ENCODE measurements at regions not wholly inside any gene's neighbourhood (a gene's known extent, or its start where the extent isn't known, plus 50 kb on each side); places are given as distances from the start of the nearest gene placed in this dataset.
"Not testable (repeated sequence)": the region's sequence is repeated elsewhere in the genome, so short reads cannot be mapped to it uniquely, and the experiment has no call there.

DNA sequence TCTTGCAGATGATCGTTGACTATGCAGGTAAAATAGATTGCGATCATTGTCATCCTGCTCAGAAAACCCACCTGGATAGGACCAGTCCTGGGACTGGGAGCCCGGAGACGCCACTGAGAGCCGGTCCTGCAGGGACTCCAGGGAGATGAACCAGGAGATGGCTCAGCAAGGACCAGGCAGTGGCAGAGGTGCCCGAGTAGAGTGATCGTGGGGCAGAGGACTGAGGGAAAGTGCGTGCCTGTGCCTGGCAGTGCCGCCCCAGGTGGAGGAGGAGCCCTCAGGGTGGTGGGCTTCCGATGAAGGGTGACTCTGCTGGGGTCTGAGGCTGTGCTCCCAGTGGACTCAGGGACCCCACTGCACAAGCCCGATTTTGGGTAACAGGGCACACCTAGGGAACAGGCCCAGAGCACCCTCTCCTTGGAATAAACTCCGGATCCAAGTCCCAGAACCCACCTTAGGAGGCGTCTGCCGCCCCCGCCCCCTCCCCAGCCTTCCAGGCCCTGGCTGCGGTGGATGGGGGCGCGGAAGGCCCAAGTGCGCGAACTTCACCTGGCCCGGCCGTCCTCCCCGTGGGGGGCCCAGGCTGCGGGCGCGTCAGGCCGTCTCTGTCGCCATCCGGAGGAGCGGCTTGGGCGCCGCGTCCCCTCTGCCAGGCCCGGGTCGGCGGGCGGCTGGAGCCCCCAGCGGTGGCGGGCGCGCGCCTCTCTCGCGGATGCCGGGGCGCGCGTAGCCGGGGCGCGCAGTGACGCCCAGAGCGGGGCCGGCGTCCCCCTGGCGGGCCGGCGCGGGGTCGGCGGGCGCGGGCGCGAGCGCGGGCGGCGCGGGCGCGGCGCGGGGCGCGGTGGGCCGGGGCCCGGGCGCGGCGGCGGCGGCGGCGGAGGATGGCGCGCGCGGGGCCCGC lies 1338.8 kb downstream of the BRD1 start:
- no peak for DNase-seq (ENCODE audit: low read depth in 3 of 3)

DNA sequence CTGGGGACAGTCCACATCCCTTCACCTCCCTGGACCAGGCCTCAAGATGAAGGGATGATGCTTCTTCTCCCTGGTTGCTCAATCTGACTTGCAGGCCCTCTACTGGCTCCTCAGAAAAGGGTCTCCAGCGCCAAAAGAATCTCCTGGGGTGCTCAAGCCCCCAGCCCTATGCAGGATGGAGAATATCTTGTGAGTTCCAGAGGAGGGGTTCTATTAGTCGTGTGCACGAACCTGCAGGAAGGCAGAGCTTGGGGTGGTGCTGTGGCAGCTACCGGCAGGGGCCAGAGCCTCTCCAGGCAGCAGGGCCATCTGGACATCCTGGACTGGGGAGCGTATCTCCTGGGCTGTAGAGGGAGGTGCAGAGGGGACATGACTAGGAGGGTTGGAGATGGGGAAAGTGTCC lies 1339.5 kb downstream of the BRD1 start:
- no peak for DNase-seq (ENCODE audit: low read depth in 3 of 3)

GRCh38 chr22:48486558-48486957 lies 1341.1 kb downstream of the BRD1 start:
- DNase-seq (ENCODE audit: low read depth in 3 of 3), result no peak

DNA sequence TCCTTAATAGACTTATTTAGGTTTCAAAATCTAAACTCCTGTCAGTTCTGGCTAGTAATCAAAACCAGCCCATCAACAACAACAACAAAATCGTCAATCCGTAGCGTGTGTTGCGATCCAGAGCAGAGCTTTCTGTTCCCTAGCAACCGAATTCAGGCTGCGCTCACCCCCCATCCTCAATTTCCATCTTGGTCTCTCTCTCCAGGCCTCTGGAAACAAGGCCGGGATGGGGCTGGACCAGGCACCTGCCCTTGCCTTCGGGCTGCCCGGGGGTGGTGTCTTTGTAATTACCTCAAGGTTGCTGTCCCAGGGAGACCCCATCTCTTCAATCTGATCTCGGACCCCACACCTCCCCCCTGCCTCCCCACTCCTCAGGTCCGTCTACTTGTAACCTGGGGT lies 1341.5 kb downstream of the BRD1 start:
- DNase-seq (ENCODE audit: low read depth in 3 of 3), result no peak

- DNase-seq (ENCODE audit: low read depth in 3 of 3), result no peak
These were observed 1342.2 kb downstream of the BRD1 start for GRCh38 chr22:48485149-48486133.

DNA sequence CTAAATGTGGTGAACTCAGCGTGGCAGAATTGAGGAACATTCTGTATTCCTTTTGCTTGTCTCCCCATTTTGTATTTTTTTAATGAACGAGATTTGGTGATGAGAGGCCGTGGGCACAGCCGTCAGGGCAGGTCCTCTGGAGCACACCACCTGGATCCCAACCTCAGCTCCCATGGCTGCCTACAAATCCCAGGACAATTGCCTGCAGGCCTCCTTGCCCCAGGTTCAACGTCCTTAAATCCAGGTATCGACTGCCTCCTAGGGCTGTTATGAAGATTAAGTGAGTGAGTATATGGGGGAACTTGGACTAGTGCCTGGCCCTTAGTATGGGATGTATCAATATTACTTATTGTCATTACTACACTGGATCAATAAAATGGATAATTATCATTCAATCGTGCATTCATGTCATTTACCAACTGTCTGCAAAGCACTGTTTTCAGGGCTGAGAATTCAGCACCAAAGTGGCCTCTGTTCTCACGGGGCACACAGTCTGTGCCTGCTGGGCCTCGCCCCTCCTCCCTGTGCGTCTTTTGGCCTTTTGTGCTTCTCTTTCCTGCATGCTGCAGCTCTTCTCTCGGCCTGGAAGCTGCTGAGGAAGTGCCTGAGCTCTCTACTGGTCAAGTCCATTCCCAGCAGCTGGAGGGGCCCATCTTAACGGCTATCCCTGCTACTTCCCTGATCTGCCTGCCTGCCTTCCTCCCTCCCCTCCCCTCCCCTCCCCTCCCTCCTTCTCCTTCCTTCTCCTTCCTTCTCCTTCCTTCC lies 1343.7 kb downstream of the BRD1 start:
- DNase-seq (ENCODE audit: low read depth in 3 of 3), result no peak

DNA sequence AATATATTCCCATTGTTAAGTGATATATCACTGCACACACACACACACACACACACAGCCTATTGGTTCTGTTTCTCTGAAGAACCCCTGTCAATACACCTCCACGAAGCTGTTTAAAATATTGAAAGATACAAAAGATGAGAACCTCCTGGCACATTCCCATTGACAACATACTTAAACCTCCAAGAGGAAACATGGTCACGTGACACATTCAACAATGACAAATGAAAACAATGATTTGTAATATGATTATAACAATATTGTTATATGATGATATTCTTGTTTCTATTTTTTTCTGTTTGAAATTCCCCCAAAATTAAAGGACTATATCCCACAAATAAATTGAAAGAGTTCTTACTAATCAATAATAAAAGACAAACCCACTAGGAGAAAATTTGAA lies 1344.9 kb downstream of the BRD1 start:
- no peak for DNase-seq (ENCODE audit: low read depth in 3 of 3)

DNA sequence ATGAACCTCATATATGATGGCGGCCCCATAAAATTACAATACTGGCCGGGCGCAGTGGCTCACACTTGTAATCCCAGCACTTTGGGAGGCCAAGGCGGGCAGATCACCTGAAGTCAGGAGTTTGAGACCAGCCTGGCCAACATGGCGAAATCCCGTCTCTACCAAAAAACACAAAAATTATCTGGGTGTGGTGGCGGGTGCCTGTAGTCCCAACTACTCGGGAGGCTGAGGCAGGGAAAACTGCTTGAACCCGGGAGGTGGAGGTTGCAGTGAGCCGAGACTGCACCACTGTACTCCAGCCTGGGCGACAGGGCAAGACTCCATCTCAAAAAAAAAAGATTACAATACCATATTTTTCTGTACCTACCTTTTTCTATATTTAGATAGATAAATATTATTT lies 1345.5 kb downstream of the BRD1 start:
- not testable (repeated sequence) for DNase-seq (ENCODE audit: low read depth in 3 of 3)

DNA sequence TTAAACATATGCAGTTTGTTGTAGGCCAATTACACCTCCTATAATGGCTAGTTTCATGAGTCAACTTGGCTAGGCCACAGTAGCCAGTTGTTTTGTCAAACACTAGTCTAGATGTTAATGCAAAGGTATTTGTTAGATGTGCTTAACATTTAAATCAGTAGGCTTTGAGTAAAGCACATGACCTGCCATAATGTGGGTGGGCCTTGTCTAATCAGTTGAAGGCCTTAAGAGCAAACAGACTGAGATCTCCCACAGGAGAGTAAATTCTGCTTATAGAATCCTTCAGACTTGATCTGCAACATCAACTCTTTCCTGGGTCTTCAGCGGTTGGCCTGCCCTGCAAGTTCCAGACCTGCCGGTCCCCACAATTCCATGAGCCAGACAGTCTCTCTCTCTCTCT lies 1345.9 kb downstream of the BRD1 start:
- DNase-seq (ENCODE audit: low read depth in 3 of 3), result no peak

DNA sequence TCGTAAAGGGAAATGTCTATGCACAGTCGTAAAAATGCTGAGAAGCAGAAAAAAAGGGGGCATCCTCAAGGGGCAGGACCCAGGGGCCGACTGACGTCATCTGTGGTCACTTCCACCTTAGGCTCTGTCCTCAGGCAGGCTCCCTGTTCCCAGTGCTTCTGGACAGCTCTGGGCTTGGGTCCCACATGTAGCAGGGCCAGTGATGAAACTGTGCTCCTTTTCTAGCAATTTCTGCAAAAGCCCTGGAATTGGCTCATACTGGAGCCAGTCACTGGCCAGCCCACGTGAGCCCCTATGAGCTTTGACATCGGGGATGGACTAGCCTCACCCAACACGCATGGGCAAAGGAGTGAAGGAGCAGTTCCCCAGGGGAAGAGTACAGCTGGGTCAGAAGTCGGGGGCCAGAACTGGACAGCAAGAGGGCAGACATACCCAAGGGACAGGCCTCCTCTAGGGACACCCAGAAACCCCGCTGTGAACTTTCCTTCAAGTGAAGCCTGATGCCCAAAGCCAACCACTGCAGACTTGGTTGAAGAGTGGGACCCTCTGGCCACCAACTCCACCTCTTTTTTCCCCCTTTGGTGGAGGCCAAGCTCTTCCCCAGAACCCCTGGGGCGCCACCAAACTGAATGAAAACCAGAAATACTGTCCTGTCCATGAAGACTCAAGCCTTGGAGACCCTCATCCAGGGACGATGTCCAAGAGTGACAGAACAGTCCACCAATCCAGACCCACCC lies 1349.0 kb downstream of the BRD1 start:
- DNase-seq (ENCODE audit: low read depth in 3 of 3), result no peak

DNA sequence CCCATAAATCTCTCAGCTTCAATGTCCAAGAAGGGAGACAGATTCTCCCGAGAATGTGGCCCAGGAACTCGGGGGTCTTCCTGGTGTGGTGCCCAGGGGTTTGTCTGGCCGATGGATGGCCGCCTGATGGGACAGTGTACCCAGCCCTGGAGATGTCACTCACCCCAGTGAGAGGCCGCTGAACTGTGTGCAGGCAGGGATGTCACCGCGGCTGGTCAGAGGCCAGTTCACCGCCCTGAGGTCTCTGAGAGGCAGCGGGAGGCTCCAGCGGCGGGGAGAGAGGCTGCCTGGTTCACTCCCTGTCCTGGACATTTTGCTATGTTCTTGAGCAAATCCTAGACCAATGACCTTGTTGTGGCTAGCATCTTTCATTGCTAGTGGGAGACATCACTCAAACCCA lies 1349.5 kb downstream of the BRD1 start:
- DNase-seq (ENCODE audit: low read depth in 3 of 3), result no peak

- DNase-seq (ENCODE audit: low read depth in 3 of 3), result no peak
These were observed 1350.5 kb downstream of the BRD1 start for GRCh38 chr22:48477031-48477721.

DNA sequence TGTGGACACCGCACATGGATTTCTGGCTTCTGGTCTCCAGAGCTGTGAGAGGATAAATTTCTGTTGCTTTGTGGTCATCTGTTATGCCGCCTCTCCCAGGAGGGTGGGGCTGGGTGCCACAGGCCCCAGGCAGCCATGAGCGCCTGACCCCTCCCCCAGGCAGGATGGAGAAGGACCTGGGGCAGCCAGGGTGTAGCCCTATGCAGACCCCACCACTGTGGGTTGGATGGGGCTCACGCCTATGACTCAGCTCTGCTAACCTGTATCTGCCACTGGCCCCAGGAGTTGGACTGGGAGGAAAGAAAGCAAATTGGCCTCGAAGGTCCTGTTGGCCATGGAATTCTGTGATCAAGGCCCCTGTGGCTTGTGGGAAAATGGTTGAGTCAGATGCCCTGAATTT lies 1351.1 kb downstream of the BRD1 start:
- no peak for DNase-seq (ENCODE audit: low read depth in 3 of 3)

DNA sequence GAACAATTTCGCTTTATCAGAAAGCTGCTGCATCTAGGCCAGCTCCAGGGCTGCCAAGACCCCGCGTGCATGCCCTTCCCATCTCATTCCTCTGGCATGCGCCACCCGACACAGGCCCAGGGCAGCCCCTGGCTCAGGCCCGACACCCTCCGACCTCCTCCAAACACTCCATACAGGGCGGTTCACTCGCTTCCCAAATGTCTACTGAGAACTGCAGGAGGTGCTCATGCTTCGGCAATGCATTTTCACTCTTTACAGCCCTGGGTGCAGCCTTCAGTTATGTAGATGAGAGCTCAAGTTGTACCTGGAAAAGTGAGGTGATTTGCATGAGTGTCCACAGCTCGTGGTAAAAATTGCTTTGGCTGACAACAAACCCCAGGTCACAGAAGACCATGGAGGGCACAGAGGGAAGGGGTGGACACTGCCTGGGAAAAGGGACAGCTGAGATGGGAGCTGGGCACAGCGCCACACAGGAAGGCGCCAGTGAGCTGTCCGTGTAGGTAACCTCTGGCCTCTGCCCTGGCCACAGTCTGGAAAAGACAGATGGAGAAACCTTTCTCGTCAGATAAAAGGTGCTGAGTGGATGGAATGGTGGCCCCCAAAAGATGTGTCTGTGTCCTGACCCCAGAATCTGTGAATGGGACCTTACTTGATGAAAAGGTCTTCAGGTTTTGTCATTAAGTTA lies 1351.9 kb downstream of the BRD1 start:
- DNase-seq (ENCODE audit: low read depth in 3 of 3), result no peak

GRCh38 chr22:48474881-48475280 lies 1352.8 kb downstream of the BRD1 start:
- no peak for DNase-seq (ENCODE audit: low read depth in 3 of 3)

DNA sequence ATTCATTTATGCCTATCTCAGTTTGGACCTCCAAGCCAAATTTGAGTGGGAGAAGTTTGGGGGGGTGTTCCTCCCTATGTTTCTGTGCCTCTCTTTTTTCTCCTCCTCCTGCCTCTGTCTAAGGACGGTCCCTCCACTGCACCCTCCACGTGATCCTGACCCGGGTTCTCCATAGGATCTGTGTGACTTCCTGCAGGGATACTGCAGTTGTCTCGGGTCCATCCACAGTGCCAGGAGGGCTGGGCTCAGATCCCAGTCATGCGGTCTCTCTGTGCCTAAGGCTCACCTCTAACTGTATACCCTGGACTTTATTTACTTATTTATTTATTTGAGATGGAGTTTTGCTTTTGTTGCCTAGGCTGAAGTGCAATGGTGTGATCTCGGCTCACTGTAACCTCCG lies 1354.5 kb downstream of the BRD1 start:
- no peak for DNase-seq (ENCODE audit: low read depth in 3 of 3)

DNA sequence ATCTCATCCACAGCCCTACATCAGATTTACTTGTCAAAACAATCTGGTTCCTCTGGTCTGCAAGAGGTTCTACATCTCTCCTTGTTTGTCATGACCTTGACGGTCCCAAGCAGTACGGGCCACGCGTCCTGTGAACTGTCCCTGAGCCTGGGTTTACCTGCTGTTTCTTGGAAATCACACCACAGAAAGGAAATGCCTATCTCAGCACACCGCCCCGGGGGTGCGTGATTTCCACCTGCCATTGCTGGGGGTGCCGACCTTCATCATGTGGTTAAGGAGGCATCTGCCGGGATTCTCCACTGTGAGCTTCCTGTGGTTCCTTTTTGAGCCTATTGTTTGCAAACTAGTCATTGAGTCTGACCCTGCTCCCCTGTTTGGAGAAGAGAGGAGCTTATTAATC lies 1363.4 kb downstream of the BRD1 start:
- no peak for DNase-seq (ENCODE audit: low read depth in 3 of 3)

GRCh38 chr22:48459859-48460823 lies 1367.5 kb downstream of the BRD1 start:
- no peak for DNase-seq (ENCODE audit: low read depth in 3 of 3)

DNA sequence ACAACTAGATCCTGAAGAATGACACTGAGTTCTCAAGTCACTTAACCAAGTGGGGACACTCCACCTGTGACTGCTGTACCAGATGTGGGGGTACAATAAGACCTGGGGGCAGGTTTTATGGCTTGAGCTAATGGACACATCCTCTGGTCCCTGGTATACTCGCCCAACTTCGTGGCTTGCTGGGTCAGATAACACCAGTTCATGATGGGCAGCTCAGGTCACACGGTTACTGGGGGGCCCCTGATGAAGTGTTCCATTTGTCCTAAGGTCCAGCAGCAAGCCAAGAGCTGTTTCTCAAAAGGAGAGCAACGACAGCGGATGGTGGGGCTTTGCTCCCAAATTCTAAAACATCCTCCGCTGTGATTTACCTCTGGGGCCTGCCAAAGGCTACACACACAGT lies 1368.4 kb downstream of the BRD1 start:
- DNase-seq (ENCODE audit: low read depth in 3 of 3), result no peak
